Endothelial cell (in vitro differentiated cells): ENCODE measurements at regions not wholly inside any gene's neighbourhood (a gene's known extent, or its start where the extent isn't known, plus 50 kb on each side); places are given as distances from the start of the nearest gene placed in this dataset.

Source experiments
- DNase-seq: peaks from one replicate; pipeline ENCODE4 v3.0.0; 2021; ENCODE audit warnings: low spot score
- H3K27ac Mint-ChIP-seq: one replicate; pipeline ENCODE4 v1.8.0; 2021; ENCODE audit warnings: mixed read lengths, inconsistent platforms; ENCODE audit not compliant: unreplicated experiment
- H3K27me3 Mint-ChIP-seq: one replicate; pipeline ENCODE4 v1.8.0; 2021; ENCODE audit warnings: mild to moderate bottlenecking, moderate library complexity, mixed read lengths, inconsistent platforms; ENCODE audit not compliant: unreplicated experiment
- H3K36me3 Mint-ChIP-seq: one replicate; pipeline ENCODE4 v1.8.0; 2021; ENCODE audit warnings: mild to moderate bottlenecking, low read depth, mixed read lengths, inconsistent platforms; ENCODE audit not compliant: unreplicated experiment
- H3K4me1 Mint-ChIP-seq: one replicate; pipeline ENCODE4 v1.8.0; 2021; ENCODE audit warnings: mild to moderate bottlenecking, mixed read lengths, inconsistent platforms; ENCODE audit not compliant: unreplicated experiment
- H3K4me3 Mint-ChIP-seq: one replicate; pipeline ENCODE4 v1.8.0; 2021; ENCODE audit warnings: mild to moderate bottlenecking, mixed read lengths, inconsistent platforms; ENCODE audit not compliant: unreplicated experiment
- H3K9me3 Mint-ChIP-seq: one replicate; pipeline ENCODE4 v1.8.0; 2021; ENCODE audit warnings: mixed read lengths, inconsistent platforms; ENCODE audit not compliant: unreplicated experiment
- CTCF ChIP-seq: fragments of 200-600 bp; sonication (generic); IDR thresholded peaks from one replicate; pipeline ENCODE4 v1.5.0; 2021; ENCODE audit warnings: antibody characterized with exemption; ENCODE audit not compliant: unreplicated experiment

GRCh38 chr20:40892642-40893041, 136.0 kb upstream of the TOP1 start:
- no peak for DNase-seq
- H3K27ac Mint-ChIP-seq = no peak overlapping the region

GRCh38 chr20:40893610-40894236, 134.9 kb upstream of the TOP1 start:
- no peaks in the 10 kb centered on the region for H3K4me1 Mint-ChIP-seq
- no peak for DNase-seq
- no peaks in the 10 kb centered on the region for H3K36me3 Mint-ChIP-seq
- TF ChIP-seq CTCF = no peak
- no peaks in the 10 kb centered on the region for H3K9me3 Mint-ChIP-seq
- H3K4me3 Mint-ChIP-seq = no peak overlapping the region
- no peak overlapping the region for H3K27ac Mint-ChIP-seq
- no peaks in the 10 kb centered on the region for H3K27me3 Mint-ChIP-seq

More at GRCh38 chr20:40892642-40893041, 136.0 kb upstream of the TOP1 start:
- TF ChIP-seq CTCF = no peak
- Mint-ChIP-seq H3K27me3 (no peaks in the 10 kb centered on the region), H3K4me1 (no peaks in the 10 kb centered on the region), H3K9me3 (no peaks in the 10 kb centered on the region), H3K36me3 (no peaks in the 10 kb centered on the region), H3K4me3 (no peak overlapping the region)

GRCh38 chr20:40894237-40894630, 134.4 kb upstream of the TOP1 start:
- no peaks in the 10 kb centered on the region for H3K4me1 Mint-ChIP-seq
- H3K27me3 Mint-ChIP-seq = peaks cover 2% of the 10 kb centered on the region
- no peak for TF ChIP-seq CTCF
- no peak for DNase-seq
- H3K4me3 Mint-ChIP-seq = no peak overlapping the region
- no peaks in the 10 kb centered on the region for H3K9me3 Mint-ChIP-seq
- no peak overlapping the region for H3K27ac Mint-ChIP-seq
- no peaks in the 10 kb centered on the region for H3K36me3 Mint-ChIP-seq

- H3K27me3 Mint-ChIP-seq = peaks cover 4% of the 10 kb centered on the region
- no peak for TF ChIP-seq CTCF
- no peaks in the 10 kb centered on the region for H3K9me3 Mint-ChIP-seq
- DNase-seq = no peak
- H3K27ac Mint-ChIP-seq = no peak overlapping the region
- H3K4me3 Mint-ChIP-seq = no peak overlapping the region
- H3K36me3 Mint-ChIP-seq = no peaks in the 10 kb centered on the region
- no peaks in the 10 kb centered on the region for H3K4me1 Mint-ChIP-seq
These were observed 133.4 kb upstream of the TOP1 start for GRCh38 chr20:40895182-40895581.

DNA sequence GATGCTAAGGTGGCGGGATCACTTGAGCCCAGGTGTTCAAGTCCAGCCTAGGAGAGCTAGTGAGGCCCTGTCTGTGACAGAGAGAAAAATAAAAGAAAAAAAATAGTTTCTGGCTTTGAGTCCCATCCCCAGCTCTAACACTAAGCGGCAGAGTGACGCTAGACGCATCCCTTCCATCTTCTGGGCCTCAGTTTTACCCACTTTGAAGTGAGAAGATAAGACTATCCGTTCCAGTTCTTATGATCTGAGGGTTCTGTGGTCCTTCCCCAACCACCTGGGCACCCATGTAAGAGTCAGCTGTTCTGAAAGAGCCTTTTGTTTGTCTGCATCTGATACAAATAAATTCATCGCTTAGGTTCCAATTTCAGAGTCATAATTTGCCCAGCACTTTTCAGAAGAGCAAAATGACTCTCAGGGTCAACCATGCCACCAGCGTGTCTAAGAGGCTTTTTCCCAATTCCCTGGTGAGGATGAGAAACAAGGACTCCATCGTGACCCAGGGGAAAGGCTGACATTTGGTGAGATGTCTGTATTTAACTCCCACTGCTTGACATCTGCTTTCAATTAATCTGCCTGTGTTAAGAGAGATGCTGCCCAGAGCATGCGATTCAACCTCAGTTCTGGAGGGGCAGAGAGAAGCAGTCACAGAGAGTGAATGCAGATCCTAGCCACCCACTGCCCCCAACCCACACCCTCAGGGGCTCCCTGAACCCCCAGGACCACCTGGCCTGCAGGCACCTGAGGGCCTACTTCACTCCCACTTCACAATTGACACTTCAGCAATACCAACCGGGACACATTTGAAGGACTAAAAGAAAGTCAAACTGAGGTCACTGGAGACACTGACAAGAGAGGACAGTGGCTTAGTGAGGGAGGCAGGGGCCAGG, 131.6 kb upstream of the TOP1 start:
- H3K27ac Mint-ChIP-seq = no peak overlapping the region

More for the DNA sequence above, 131.6 kb upstream of the TOP1 start:
- no peak for TF ChIP-seq CTCF
- Mint-ChIP-seq H3K9me3 (no peaks in the 10 kb centered on the region), H3K4me3 (no peak overlapping the region), H3K27me3 (peaks cover 4% of the 10 kb centered on the region), H3K4me1 (no peaks in the 10 kb centered on the region), H3K36me3 (no peaks in the 10 kb centered on the region)
- no peak for DNase-seq
